GM12892 (cell line): ENCODE measurements at regions not wholly inside any gene's neighbourhood (a gene's known extent, or its start where the extent isn't known, plus 50 kb on each side); places are given as distances from the start of the nearest gene placed in this dataset.

Experiments used
- POLR2A ChIP-seq: IDR thresholded peaks from 2 replicates; pipeline ENCODE4 v1.6.1; 2011; ENCODE audit warnings: low read depth, low read length, control low read depth
- POLR2AphosphoS5 ChIP-seq: IDR thresholded peaks from 2 replicates; pipeline ENCODE4 v1.6.1; 2011; ENCODE audit warnings: low read depth, low read length, control low read depth
- TAF1 ChIP-seq: IDR thresholded peaks from 2 replicates; pipeline ENCODE4 v1.6.1; 2011; ENCODE audit warnings: low read depth, mild to moderate bottlenecking, control low read depth, low read length, borderline replicate concordance

- TF ChIP-seq POLR2A (no peak), POLR2AphosphoS5 (no peak), TAF1 (no peak)
These were observed 155.8 kb upstream of the SDK2 start for GRCh38 chr17:73799781-73800627.
